Breast epithelium (tissue), 3 donors: ENCODE measurements at regions not wholly inside any gene's neighbourhood (a gene's known extent, or its start where the extent isn't known, plus 50 kb on each side); places are given as distances from the start of the nearest gene placed in this dataset.

Experiments
- POLR2A ChIP-seq: fragments of 450-650 bp; IDR thresholded peaks from one replicate; pipeline ENCODE4 v1.6.1; 2016; ENCODE audit warnings: antibody characterized with exemption, mild to moderate bottlenecking, moderate library complexity
- TF ChIP-seq, protein P1 (sequence below), 3 donors: fragments of 450-650 bp; IDR thresholded peaks; one replicate each; pipeline ENCODE4 v1.5.1; 2016 to 2017; ENCODE audit warnings: antibody characterized with exemption in 3 of 3, mild to moderate bottlenecking in 3 of 3, moderate library complexity in 3 of 3

DNA sequence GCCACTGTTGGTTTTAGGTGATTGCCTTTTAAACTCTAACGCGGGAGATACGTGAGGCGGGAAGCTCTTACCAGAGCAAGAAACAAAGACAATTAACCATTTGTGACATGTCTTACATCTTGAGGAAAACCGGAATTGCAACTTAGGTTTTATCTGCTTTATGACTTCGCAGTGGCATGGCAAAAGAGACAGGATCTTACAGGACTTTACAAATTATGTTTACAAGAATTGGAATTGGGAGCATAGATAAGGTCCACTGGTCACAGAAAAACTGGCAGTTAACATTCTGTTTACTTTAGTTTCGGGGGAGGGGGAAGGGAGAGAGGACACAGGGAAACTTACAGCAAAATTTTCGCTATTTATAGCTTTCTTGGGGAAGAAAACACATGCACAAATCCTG lies 1119.6 kb downstream of the ZPLD1 start:
- no peak for TF ChIP-seq POLR2A
- TF ChIP-seq, protein P1, sequence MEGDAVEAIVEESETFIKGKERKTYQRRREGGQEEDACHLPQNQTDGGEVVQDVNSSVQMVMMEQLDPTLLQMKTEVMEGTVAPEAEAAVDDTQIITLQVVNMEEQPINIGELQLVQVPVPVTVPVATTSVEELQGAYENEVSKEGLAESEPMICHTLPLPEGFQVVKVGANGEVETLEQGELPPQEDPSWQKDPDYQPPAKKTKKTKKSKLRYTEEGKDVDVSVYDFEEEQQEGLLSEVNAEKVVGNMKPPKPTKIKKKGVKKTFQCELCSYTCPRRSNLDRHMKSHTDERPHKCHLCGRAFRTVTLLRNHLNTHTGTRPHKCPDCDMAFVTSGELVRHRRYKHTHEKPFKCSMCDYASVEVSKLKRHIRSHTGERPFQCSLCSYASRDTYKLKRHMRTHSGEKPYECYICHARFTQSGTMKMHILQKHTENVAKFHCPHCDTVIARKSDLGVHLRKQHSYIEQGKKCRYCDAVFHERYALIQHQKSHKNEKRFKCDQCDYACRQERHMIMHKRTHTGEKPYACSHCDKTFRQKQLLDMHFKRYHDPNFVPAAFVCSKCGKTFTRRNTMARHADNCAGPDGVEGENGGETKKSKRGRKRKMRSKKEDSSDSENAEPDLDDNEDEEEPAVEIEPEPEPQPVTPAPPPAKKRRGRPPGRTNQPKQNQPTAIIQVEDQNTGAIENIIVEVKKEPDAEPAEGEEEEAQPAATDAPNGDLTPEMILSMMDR (IDR thresholded peaks at IDR 0.05) = no peak
